ENCODE measurements at regions not wholly inside any gene's neighbourhood (a gene's known extent, or its start where the extent isn't known, plus 50 kb on each side); places are given as distances from the start of the nearest gene placed in this dataset.

- peak overlapping the region; percentile 2 to 7; a peak in 2 of 4 replicates for H4K8ac ChIP-seq (ENCODE audit: low read depth in 2 of 2, low read length in 2 of 2)
- no peaks in the 10 kb centered on the region for H3K36me3 ChIP-seq (ENCODE audit: control insufficient read depth, insufficient read depth, low read length)
- dilution Hi-C loops (cut with HindIII; ENCODE audit: low sequenced_read_pairs, unreplicated experiment), result no loop called here
- POLR2A ChIA-PET (ENCODE audit: unreplicated experiment), result no interaction called here
- H2AK9ac ChIP-seq (replicated peaks; ENCODE audit: low read depth, low read length, poor library complexity), result no peak overlapping the region
- DNase-seq, result no peak
- no peak overlapping the region for H3K4me2 ChIP-seq (ENCODE audit: low read depth, low read length)
- no peak for TF ChIP-seq MAFK (IDR thresholded peaks at IDR 0.05; ENCODE audit: low read depth, low read length)
- TF ChIP-seq RCOR1 (IDR thresholded peaks at IDR 0.05; ENCODE audit: insufficient replicate concordance, low read length), result no peak
- no peak for TF ChIP-seq FOS (IDR thresholded peaks at IDR 0.05; ENCODE audit: low read depth, low read length)
- TF ChIP-seq RAD21 (IDR thresholded peaks at IDR 0.05; ENCODE audit: low read length), result no peak
- no peak for TF ChIP-seq POLR2A (IDR thresholded peaks at IDR 0.05; ENCODE audit: low read depth, low read length)
- TF ChIP-seq MXI1 (IDR thresholded peaks at IDR 0.05; ENCODE audit: borderline replicate concordance, low read depth, low read length), result no peak
- no peak for TF ChIP-seq RFX5 (IDR thresholded peaks at IDR 0.05; ENCODE audit: low read depth, low read length)
- no peak for TF ChIP-seq ELK1 (IDR thresholded peaks at IDR 0.05; ENCODE audit: borderline replicate concordance, low read depth, low read length)
- no peak for TF ChIP-seq NFE2L2 (IDR thresholded peaks at IDR 0.05; ENCODE audit: low read depth, low read length)
- no peak for TF ChIP-seq CHD1 (IDR thresholded peaks at IDR 0.05; ENCODE audit: low read depth, low read length)
- no peak for TF ChIP-seq CTCF (conservative IDR thresholded peaks at IDR 0.05; ENCODE audit: low read depth, low read length)
- TF ChIP-seq CEBPB (IDR thresholded peaks at IDR 0.05; ENCODE audit: low read depth, low read length), result no peak
- TF ChIP-seq SMC3 (IDR thresholded peaks at IDR 0.05; ENCODE audit: low read depth, low read length), result no peak
- peak overlapping the region; percentile 10; the same call in 1 of the 3 replicates for H2BK15ac ChIP-seq (ENCODE audit: low read depth, low read length)
- peak overlapping the region; percentile 73; the same call in 1 of the 2 replicates for H2BK20ac ChIP-seq (ENCODE audit: low read depth, low read length)
- peaks cover 6% of the 10 kb centered on the region for H3K4me1 ChIP-seq (ENCODE audit: control insufficient read depth, insufficient read depth, low read length)
- peak overlapping the region; percentile 5 for H2BK5ac ChIP-seq (ENCODE audit: low read depth, low read length, poor library complexity, severe bottlenecking)
- peak overlapping the region; percentile 18; the same call in 1 of the 2 replicates for H3K18ac ChIP-seq (ENCODE audit: low read depth, low read length)
- H3K56ac ChIP-seq (ENCODE audit: extremely low read depth, insufficient read depth, low read length), result no peak overlapping the region
- H3K27ac ChIP-seq (ENCODE audit: insufficient read depth, low read length), result no peak overlapping the region
- H3K9ac ChIP-seq (ENCODE audit: low read depth, low read length), result no peak overlapping the region; the same call in 1 of the 2 replicates
- H3K4me3 ChIP-seq (ENCODE audit: insufficient read depth, low read depth, low read length), result no peak overlapping the region
- 0 out of 2 replicates have a peak overlapping the region, but pooled peaks have one; percentile 13 for H3K23ac ChIP-seq (ENCODE audit: low read depth, low read length)
- H2BK120ac ChIP-seq (ENCODE audit: low read depth, low read length), result peak overlapping the region; percentile 39
- no TSS peak for BruUV-seq (replicated peaks)
- H3K9me3 ChIP-seq (ENCODE audit: control insufficient read depth, insufficient read depth, low read length), result no peaks in the 10 kb centered on the region
- H4K20me1 ChIP-seq (ENCODE audit: insufficient read depth, low read length), result no peaks in the 10 kb centered on the region
- peak overlapping the region; percentile 10; the same call in 1 of the 2 replicates for H4K91ac ChIP-seq (ENCODE audit: insufficient read depth, low read depth, low read length)
- peak overlapping the region; percentile 70 for H3K14ac ChIP-seq (replicated peaks; ENCODE audit: low read depth, low read length)
- H3K4ac ChIP-seq (ENCODE audit: low read depth, low read length), result peak overlapping the region; percentile 29
- H3K9me1 ChIP-seq (ENCODE audit: insufficient read depth, low read length), result peaks cover 6% of the 10 kb centered on the region
- in situ Hi-C loops (cut with MboI; ENCODE audit: low sequenced_read_pairs), result no loop called here
- H2AFZ ChIP-seq (replicated peaks; ENCODE audit: low read length, poor library complexity), result no peak overlapping the region
- CTCF ChIA-PET, result no interaction called here
- peak overlapping the region; percentile 52 for H4K5ac ChIP-seq (ENCODE audit: low read depth, low read length)
- no peaks in the 10 kb centered on the region for H3K27me3 ChIP-seq (ENCODE audit: control insufficient read depth, insufficient read depth, low read length)
- no peak for ATAC-seq (ENCODE audit: low read depth)
- intact Hi-C loops (cut with micrococcal nuclease), result no loop called here
- peak overlapping the region; percentile 42; the same call in 1 of the 2 replicates for H2AK5ac ChIP-seq (ENCODE audit: low read depth, low read length)
- no peaks in the 10 kb centered on the region for H3K79me1 ChIP-seq (ENCODE audit: low read depth in 1 of 2, low read length in 2 of 2)
Measured at GRCh38 chr2:19255481-19255880, 102.9 kb downstream of the OSR1 start.

Data from IMR-90 (cell line).